ENCODE measurements at regions not wholly inside any gene's neighbourhood (a gene's known extent, or its start where the extent isn't known, plus 50 kb on each side); places are given as distances from the start of the nearest gene placed in this dataset.

DNA sequence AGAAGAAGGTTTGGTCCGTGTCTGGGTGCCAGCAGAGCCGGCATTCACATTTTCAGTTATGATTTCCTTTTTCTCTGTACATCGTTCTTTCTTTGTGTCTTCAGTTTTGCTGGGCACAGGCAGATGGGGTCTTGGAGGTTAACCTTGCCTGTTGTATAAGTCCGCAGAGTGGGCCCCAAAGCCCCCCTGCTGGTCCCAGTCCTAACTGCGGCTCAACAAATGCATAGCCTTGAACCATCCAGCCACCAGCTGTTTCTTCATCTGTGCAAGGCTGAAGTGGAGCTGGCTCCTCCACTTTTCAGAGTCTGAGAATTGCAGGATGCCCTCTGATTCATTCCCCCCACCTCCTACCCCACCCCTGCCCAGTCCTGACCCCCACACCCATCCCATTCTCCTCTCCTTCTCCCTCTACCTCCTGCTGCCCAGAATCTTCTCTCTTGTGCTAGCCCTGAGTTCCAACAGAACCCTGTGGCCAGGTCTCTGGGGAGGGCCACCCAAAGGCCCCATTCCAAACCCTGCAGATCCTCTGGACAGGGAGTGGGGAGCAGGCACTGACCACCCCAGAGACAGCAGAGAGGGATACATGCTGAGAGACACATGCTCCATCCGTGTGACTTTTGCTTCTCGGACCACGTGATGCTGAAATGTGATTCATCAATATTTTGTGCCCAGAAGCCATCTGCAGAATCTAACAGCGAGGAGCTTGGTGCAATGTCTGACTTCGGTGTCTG, 386.5 kb upstream of the SULF2 start:
- Histone ChIP-seq H3K9me3 (ENCODE audit: insufficient read depth, low read depth) (no peaks in the 10 kb centered on the region), H2AFZ (no peak overlapping the region), H3F3A (ENCODE audit: insufficient read depth, low read depth) (0 out of 2 replicates have a peak, but pooled peaks cover 7% of the 10 kb centered on the region), H3K4me1 (replicated peaks; ENCODE audit: insufficient read depth) (peaks cover 6% of the 10 kb centered on the region), H3K4me2 (no peak overlapping the region), H3K27ac (no peak overlapping the region), H4K20me1 (ENCODE audit: insufficient read depth) (no peaks in the 10 kb centered on the region), H3K27me3 (ENCODE audit: insufficient read depth, low read depth) (no peaks in the 10 kb centered on the region), H3K36me3 (ENCODE audit: low read depth) (no peaks in the 10 kb centered on the region), H3K79me2 (ENCODE audit: low read depth) (no peaks in the 10 kb centered on the region), H3K9me2 (ENCODE audit: insufficient read depth) (no peaks in the 10 kb centered on the region), H3K4me3 (no peak overlapping the region)
- TF ChIP-seq EZH2 (IDR thresholded peaks at IDR 0.05; ENCODE audit: low read depth) = no peak
- TF ChIP-seq, protein P1, sequence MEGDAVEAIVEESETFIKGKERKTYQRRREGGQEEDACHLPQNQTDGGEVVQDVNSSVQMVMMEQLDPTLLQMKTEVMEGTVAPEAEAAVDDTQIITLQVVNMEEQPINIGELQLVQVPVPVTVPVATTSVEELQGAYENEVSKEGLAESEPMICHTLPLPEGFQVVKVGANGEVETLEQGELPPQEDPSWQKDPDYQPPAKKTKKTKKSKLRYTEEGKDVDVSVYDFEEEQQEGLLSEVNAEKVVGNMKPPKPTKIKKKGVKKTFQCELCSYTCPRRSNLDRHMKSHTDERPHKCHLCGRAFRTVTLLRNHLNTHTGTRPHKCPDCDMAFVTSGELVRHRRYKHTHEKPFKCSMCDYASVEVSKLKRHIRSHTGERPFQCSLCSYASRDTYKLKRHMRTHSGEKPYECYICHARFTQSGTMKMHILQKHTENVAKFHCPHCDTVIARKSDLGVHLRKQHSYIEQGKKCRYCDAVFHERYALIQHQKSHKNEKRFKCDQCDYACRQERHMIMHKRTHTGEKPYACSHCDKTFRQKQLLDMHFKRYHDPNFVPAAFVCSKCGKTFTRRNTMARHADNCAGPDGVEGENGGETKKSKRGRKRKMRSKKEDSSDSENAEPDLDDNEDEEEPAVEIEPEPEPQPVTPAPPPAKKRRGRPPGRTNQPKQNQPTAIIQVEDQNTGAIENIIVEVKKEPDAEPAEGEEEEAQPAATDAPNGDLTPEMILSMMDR (conservative IDR thresholded peaks at IDR 0.05) = no peak
- POLR2A ChIA-PET (ENCODE audit: unreplicated experiment) = no interaction called here
- no TSS peak for BruUV-seq (replicated peaks)
- CTCF ChIA-PET = no interaction called here
- DNase-seq = no peak
- intact Hi-C loops (cut with micrococcal nuclease; ENCODE audit: unreplicated experiment) = no loop called here

DNA sequence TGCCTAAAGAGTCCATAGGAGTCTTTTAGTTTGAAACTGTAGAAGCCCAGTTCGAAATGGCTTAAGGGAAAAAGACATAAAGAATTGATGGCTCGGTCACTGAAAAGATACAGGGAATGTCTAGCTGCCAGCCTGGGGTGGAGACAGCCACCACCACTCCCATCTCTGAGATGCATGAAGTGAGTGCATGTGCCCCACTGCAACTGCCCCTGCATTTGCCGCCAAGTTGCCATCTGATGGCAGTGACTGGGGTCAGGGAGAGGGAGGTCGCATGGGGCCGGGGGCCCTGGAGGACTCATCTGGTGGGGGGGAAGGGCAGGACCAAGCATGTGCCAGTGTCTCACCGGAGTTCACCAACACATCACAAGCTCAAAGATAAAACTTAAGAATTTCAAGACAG, 385.8 kb upstream of the SULF2 start:
- no peaks in the 10 kb centered on the region for H3K9me2 ChIP-seq (ENCODE audit: insufficient read depth)
- no peak overlapping the region for H2AFZ ChIP-seq
- H3K4me2 ChIP-seq = no peak overlapping the region
- no peaks in the 10 kb centered on the region for H3K27me3 ChIP-seq (ENCODE audit: insufficient read depth, low read depth)
- CTCF ChIA-PET = interaction anchor here (0.6 kb wide), 1 partner anchor 136 kb away, joined by 10 read pairs; no protein-coding TSS in a partner anchor
- POLR2A ChIA-PET (ENCODE audit: unreplicated experiment) = interaction anchor here (0.7 kb wide), 1 partner anchor 200 kb away, joined by 3 read pairs; no protein-coding TSS in a partner anchor
- 0 out of 2 replicates have a peak, but pooled peaks cover 7% of the 10 kb centered on the region for H3F3A ChIP-seq (ENCODE audit: insufficient read depth, low read depth)
- H3K27ac ChIP-seq = no peak overlapping the region
- H3K79me2 ChIP-seq (ENCODE audit: low read depth) = no peaks in the 10 kb centered on the region
- H3K36me3 ChIP-seq (ENCODE audit: low read depth) = no peaks in the 10 kb centered on the region
- H4K20me1 ChIP-seq (ENCODE audit: insufficient read depth) = no peaks in the 10 kb centered on the region
- no TSS peak for BruUV-seq (replicated peaks)
- peaks cover 13% of the 10 kb centered on the region for H3K4me1 ChIP-seq (replicated peaks; ENCODE audit: insufficient read depth)
- intact Hi-C loops (cut with micrococcal nuclease; ENCODE audit: unreplicated experiment) = no loop called here
- no peak overlapping the region for H3K4me3 ChIP-seq
- TF ChIP-seq, protein P1 (conservative IDR thresholded peaks at IDR 0.05) = no peak
- TF ChIP-seq EZH2 (IDR thresholded peaks at IDR 0.05; ENCODE audit: low read depth) = no peak
- H3K9me3 ChIP-seq (ENCODE audit: insufficient read depth, low read depth) = no peaks in the 10 kb centered on the region
- no peak for DNase-seq

DNA sequence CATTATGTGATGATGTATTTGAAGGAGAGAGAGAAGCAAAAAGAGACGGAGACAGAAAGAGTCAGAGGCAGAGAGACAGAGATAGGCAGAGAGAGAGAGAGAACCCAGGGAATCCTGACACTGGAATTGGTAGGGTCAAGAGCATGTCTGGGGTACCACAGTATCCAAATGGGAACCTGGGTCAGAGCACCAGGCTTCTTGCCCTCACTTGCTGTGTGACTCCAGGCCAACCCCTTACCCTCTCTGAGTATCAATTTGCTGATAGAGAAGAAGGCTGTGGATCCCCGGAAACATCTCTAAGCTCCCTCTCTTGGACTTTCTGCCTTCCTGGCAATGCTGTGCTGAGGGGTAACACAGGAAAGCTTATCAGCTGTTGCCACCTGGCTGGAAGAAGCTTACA, 385.3 kb upstream of the SULF2 start:
- ChIA-PET POLR2A (ENCODE audit: unreplicated experiment) (interaction anchor here (0.7 kb wide), 1 partner anchor 200 kb away, joined by 3 read pairs; no protein-coding TSS in a partner anchor), CTCF (interaction anchor here (0.6 kb wide), 1 partner anchor 137 kb away, joined by 10 read pairs; no protein-coding TSS in a partner anchor)
- no peak overlapping the region for H3K4me3 ChIP-seq
- H2AFZ ChIP-seq = no peak overlapping the region
- no TSS peak for BruUV-seq (replicated peaks)
- intact Hi-C loops (cut with micrococcal nuclease; ENCODE audit: unreplicated experiment) = no loop called here
- H3F3A ChIP-seq (ENCODE audit: insufficient read depth, low read depth) = 0 out of 2 replicates have a peak, but pooled peaks cover 7% of the 10 kb centered on the region
- no peak for TF ChIP-seq EZH2 (IDR thresholded peaks at IDR 0.05; ENCODE audit: low read depth)
- TF ChIP-seq, protein P1 (conservative IDR thresholded peaks at IDR 0.05) = no peak
- H4K20me1 ChIP-seq (ENCODE audit: insufficient read depth) = no peaks in the 10 kb centered on the region
- no peaks in the 10 kb centered on the region for H3K9me3 ChIP-seq (ENCODE audit: insufficient read depth, low read depth)
- H3K27me3 ChIP-seq (ENCODE audit: insufficient read depth, low read depth) = no peaks in the 10 kb centered on the region
- no peaks in the 10 kb centered on the region for H3K9me2 ChIP-seq (ENCODE audit: insufficient read depth)
- no peaks in the 10 kb centered on the region for H3K36me3 ChIP-seq (ENCODE audit: low read depth)
- no peak for DNase-seq
- H3K4me1 ChIP-seq (replicated peaks; ENCODE audit: insufficient read depth) = peaks cover 14% of the 10 kb centered on the region
- H3K4me2 ChIP-seq = no peak overlapping the region
- H3K27ac ChIP-seq = no peak overlapping the region
- no peaks in the 10 kb centered on the region for H3K79me2 ChIP-seq (ENCODE audit: low read depth)
